ENCODE measurements at regions not wholly inside any gene's neighbourhood (a gene's known extent, or its start where the extent isn't known, plus 50 kb on each side); places are given as distances from the start of the nearest gene placed in this dataset.

DNA sequence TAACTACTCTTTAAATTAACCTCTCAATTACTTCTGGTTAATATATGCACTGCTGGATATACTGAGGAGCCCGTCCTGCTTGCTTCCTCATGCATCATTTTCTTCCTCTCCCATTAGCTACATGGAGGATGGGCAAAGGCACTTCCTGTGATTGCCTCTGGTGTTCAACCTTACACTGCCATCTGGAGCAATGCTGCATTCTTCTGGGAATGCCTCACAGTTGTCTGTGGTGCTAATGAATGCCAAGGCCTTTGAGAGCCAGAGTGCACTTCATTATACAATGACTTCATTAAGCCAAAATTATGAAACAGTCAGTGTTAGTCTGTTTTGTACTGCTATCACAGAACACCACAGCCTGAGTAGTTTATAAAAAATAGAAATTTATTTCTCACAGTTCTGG lies 134.8 kb upstream of the DOCK10 start:
- TF ChIP-seq, protein P1, sequence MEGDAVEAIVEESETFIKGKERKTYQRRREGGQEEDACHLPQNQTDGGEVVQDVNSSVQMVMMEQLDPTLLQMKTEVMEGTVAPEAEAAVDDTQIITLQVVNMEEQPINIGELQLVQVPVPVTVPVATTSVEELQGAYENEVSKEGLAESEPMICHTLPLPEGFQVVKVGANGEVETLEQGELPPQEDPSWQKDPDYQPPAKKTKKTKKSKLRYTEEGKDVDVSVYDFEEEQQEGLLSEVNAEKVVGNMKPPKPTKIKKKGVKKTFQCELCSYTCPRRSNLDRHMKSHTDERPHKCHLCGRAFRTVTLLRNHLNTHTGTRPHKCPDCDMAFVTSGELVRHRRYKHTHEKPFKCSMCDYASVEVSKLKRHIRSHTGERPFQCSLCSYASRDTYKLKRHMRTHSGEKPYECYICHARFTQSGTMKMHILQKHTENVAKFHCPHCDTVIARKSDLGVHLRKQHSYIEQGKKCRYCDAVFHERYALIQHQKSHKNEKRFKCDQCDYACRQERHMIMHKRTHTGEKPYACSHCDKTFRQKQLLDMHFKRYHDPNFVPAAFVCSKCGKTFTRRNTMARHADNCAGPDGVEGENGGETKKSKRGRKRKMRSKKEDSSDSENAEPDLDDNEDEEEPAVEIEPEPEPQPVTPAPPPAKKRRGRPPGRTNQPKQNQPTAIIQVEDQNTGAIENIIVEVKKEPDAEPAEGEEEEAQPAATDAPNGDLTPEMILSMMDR (IDR thresholded peaks at IDR 0.05) = no peak
- TF ChIP-seq EZH2phosphoT487 (IDR thresholded peaks at IDR 0.05) (no peak), EZH2 (IDR thresholded peaks at IDR 0.05) (no peak)
